Neural cell (in vitro differentiated cells): ENCODE measurements at regions not wholly inside any gene's neighbourhood (a gene's known extent, or its start where the extent isn't known, plus 50 kb on each side); places are given as distances from the start of the nearest gene placed in this dataset.

ENCODE experiments used
- EP300 ChIP-seq: fragments of 450-650 bp; conservative IDR thresholded peaks from 2 replicates; pipeline ENCODE4 v1.6.1; 2014; ENCODE audit warnings: antibody characterized with exemption, mild to moderate bottlenecking, moderate library complexity; ENCODE audit not compliant: poor library complexity, severe bottlenecking
- POLR2AphosphoS5 ChIP-seq: IDR thresholded peaks from 2 replicates; pipeline ENCODE4 v1.6.1; 2012
- TF ChIP-seq, protein P1 (sequence below): fragments of 450-650 bp; IDR thresholded peaks from 2 replicates; pipeline ENCODE4 v1.5.1; 2014; ENCODE audit warnings: antibody characterized with exemption, mild to moderate bottlenecking, moderate library complexity; ENCODE audit not compliant: poor library complexity, severe bottlenecking

DNA sequence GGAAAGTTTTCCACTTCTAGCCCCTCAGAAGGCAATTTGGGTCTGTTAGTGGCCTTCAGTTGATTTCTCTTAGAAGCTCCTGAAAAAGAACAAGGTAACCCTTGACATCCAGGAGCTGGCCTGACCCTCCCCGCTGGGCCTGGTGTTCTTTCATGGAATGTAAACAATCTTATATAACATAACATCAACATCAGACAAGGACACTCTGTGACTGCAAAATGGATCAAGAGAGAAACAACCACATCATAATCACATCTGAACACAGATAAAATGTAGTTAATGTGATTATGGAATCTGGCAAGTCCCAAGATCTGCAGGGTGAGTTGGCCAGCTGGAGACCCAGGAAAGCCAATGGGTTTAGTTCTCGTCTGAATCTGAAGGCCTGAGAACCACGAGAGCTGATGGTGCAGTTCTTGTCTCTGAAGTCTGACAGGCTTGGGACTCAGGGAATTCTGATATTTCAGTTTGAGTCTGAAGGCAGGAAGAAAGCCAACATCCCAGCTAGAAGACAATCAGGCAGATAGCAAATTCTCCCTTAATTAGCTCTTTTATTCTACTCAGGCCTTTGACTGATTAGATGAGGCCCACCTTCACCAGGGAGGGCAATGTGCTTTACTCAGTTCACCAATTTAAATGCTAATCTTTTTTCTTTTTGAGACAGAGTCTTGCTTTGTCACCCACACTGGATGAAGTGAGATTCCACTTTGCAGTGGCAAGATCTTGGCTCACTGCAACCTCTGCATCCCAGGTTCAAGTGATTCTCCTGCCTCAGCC, 91.4 kb upstream of the NAMPT start:
- TF ChIP-seq, protein P1, sequence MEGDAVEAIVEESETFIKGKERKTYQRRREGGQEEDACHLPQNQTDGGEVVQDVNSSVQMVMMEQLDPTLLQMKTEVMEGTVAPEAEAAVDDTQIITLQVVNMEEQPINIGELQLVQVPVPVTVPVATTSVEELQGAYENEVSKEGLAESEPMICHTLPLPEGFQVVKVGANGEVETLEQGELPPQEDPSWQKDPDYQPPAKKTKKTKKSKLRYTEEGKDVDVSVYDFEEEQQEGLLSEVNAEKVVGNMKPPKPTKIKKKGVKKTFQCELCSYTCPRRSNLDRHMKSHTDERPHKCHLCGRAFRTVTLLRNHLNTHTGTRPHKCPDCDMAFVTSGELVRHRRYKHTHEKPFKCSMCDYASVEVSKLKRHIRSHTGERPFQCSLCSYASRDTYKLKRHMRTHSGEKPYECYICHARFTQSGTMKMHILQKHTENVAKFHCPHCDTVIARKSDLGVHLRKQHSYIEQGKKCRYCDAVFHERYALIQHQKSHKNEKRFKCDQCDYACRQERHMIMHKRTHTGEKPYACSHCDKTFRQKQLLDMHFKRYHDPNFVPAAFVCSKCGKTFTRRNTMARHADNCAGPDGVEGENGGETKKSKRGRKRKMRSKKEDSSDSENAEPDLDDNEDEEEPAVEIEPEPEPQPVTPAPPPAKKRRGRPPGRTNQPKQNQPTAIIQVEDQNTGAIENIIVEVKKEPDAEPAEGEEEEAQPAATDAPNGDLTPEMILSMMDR = no peak
- TF ChIP-seq POLR2AphosphoS5 (no peak), EP300 (no peak)
